AG10803 (cell line): ENCODE measurements at regions not wholly inside any gene's neighbourhood (a gene's known extent, or its start where the extent isn't known, plus 50 kb on each side); places are given as distances from the start of the nearest gene placed in this dataset.

Experiments
- DNase-seq: peaks from one replicate; pipeline ENCODE4 v3.0.0; 2010; ENCODE audit warnings: low read depth
- H3K4me3 ChIP-seq: 2 replicates; pipeline ENCODE4 v1.5.1; 2011; ENCODE audit warnings: mild to moderate bottlenecking, low read length, control low read depth
- TF ChIP-seq, protein P1 (sequence below): conservative IDR thresholded peaks from 2 replicates; pipeline ENCODE4 v1.5.1; 2011; ENCODE audit warnings: mild to moderate bottlenecking, low read length, control low read depth, inconsistent platforms

DNA sequence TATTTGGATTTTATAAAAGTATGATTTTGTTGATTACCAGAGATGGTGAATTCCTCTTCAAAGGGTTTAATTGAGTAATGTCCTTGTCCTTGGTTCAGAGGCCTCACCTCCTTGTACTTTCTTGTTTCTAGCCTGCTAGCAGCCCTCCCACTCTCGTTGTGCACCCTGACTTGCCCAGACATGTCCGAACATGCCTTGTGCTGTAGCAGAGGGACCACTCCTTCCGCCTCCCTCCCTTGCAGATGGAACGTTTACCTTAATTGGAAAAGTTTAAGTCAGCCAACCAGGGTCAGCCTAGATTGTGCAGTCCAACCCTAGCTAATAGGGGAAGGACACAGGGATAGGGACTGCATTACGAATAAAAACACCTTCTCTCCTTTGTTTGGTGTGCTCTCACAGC, 406.9 kb upstream of the NMUR2 start:
- no peak overlapping the region for H3K4me3 ChIP-seq
- TF ChIP-seq, protein P1, sequence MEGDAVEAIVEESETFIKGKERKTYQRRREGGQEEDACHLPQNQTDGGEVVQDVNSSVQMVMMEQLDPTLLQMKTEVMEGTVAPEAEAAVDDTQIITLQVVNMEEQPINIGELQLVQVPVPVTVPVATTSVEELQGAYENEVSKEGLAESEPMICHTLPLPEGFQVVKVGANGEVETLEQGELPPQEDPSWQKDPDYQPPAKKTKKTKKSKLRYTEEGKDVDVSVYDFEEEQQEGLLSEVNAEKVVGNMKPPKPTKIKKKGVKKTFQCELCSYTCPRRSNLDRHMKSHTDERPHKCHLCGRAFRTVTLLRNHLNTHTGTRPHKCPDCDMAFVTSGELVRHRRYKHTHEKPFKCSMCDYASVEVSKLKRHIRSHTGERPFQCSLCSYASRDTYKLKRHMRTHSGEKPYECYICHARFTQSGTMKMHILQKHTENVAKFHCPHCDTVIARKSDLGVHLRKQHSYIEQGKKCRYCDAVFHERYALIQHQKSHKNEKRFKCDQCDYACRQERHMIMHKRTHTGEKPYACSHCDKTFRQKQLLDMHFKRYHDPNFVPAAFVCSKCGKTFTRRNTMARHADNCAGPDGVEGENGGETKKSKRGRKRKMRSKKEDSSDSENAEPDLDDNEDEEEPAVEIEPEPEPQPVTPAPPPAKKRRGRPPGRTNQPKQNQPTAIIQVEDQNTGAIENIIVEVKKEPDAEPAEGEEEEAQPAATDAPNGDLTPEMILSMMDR = no peak
- no peak for DNase-seq

DNA sequence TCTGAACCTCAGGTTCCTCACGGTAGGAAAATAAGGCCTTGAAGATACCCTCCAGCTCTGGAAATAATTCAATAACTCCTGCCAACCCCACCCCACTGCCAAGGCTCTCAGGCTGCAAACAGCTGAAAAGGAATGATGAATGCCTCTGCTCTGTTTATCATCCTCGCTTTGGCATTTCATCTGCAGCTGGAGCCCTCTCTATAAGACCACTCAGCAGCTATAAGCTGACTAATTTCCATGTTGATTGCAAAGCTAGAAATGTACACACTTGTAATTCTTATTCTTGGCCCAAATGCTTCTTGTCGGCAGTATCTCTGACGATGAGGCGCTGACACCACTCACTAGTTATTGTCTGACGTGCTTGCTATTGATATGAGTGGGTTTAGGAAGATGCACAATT, 408.4 kb upstream of the NMUR2 start:
- no peak overlapping the region for H3K4me3 ChIP-seq
- DNase-seq = no peak
- TF ChIP-seq, protein P1 = no peak

DNA sequence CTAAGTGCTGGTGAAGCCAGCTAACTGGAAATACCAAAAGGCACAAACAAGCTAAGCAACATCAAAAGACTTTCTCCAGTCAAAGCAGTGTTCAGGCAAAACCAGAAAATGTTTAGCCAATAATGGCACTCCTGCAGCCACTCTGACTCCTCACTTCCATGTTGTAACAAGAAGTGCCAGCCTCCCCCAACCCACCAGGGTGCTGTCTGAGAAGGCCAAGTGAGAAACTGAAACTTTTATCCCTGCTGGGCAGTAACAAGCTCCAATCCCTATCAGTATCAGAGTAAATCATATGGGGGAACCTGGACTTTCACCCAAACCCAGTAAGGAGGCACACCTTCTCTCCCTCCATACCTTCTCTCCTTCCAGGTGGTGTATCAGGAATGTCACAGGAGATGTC, 414.8 kb upstream of the NMUR2 start:
- TF ChIP-seq, protein P1 = no peak
- no peak overlapping the region for H3K4me3 ChIP-seq
- no peak for DNase-seq

DNA sequence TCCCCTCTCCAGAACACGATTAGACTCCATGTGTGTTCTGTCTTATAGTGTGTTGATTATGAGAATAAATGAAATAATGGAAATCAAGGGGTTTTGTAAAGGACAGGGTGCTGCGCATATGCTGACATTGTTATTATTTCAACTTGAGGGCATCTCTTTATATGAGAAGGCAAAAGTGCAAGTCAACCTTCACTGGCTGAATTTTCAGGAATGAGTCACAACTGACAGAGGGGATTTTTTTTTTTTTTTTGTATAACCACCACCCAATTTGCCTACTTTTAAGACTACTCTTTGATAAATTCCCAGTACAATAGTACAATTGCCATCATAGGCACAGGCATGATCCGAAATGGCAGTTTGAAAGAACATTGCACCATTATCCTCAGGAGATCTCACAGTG, 419.2 kb upstream of the NMUR2 start:
- TF ChIP-seq, protein P1 = no peak
- DNase-seq = no peak
- no peak overlapping the region for H3K4me3 ChIP-seq

DNA sequence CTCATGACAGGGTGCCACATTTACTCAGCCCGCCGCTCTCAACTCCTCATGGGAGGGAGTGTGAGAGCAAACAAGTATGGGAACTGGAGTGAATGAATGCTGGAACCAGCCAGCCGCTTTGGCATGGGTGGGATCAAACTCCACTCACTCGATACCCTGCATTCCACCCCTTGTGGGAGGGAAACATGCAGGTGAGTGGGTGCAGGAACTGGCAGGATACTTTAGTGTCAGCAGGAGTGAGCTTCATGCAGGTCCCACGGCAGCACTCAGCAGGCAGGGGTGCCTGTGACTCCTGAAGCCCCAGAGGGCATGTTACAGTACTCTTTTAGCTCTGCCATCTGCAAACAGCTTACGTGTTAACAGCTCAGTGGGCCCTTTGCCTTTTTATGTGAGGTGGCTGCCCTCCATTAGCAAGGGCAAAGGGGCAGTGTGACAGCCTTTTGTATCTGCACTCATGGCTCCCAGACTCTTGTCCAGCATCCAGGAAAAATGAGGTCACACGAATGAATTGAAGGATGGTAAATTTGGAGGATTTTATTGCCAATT, 433.2 kb upstream of the NMUR2 start:
- H3K4me3 ChIP-seq = no peak overlapping the region
- no peak for DNase-seq
- TF ChIP-seq, protein P1 = no peak

DNA sequence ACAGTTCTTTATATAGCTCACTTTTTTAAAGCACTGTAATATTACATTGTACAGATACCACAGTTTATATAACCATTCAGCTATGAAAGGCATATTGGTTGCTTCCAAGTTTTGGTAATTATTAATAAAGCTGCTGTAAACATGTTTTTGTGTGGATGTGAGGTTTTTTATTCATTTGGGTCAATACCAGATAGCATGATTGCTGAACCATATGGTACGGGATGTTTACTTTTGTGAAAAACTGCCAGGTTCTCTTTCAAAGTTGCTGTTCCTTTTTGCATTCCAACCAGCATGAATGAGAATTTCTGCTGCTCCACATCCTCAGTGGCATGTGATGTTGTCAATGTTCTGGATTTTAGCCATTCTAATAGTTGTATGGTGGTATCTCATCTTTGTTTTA, 439.6 kb upstream of the NMUR2 start:
- TF ChIP-seq, protein P1 = no peak
- H3K4me3 ChIP-seq = no peak overlapping the region
- DNase-seq = no peak

DNA sequence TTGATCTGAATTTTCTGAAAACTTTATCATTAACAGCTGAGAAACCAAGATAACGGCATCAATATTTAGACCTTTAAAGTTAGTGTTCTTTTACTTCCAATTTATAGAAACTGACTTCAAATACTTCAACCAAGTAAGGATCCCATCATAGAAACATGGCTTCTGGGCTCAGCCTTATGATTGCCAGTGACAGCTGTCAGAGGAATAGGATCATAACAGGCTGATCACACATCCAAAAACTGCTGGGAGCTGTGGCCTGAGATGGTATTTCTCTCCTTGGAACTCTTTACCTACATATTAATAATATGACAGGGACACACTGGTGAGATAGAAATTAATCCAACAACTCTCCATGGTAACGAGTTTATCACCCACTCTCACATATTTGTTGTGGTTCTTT, 448.3 kb upstream of the NMUR2 start:
- TF ChIP-seq, protein P1 = no peak
- H3K4me3 ChIP-seq = no peak overlapping the region
- DNase-seq = no peak
